PC-3 (cell line): ENCODE measurements at regions not wholly inside any gene's neighbourhood (a gene's known extent, or its start where the extent isn't known, plus 50 kb on each side); places are given as distances from the start of the nearest gene placed in this dataset.
A peak's percentile ranks its signal among the peaks of the same experiment; 100 is the strongest.

Source experiments
- ATAC-seq: fragments of 200-7000 bp; cut with Tn5 transposase; 2 replicates; pipeline ENCODE4 v1.9.1; 2020; ENCODE audit warnings: mild to moderate bottlenecking, moderate library complexity
- BruUV-seq: library from RNA; stranded (reverse); fragments of 400-500 nt; replicated peaks from 2 replicates; lab custom pipeline; 2021; lab: Mats Ljungman, UMichigan
- CTCF ChIA-PET: fragments of 300-600 bp; sonication (Branson Sonifier 250); formaldehyde crosslinking; loops from one replicate; lab custom pipeline; 2022; ENCODE audit warnings: antibody characterized with exemption; lab: Charles Lee
- POLR2A ChIA-PET: fragments of 300-600 bp; sonication (Branson Sonifier 250); formaldehyde crosslinking; loops from one replicate; lab custom pipeline; 2022; ENCODE audit warnings: antibody characterized with exemption; ENCODE audit not compliant: unreplicated experiment; lab: Charles Lee
- DNase-seq: peaks from one replicate; pipeline ENCODE4 v3.0.0-alpha.2; 2015
- H2AFZ ChIP-seq: fragments of 300-600 bp; sonication (generic); 2 replicates; pipeline ENCODE4 v1.6.0; 2016; ENCODE audit warnings: antibody characterized with exemption, low read length
- H3F3A ChIP-seq: fragments of 300-600 bp; sonication (generic); one replicate; pipeline ENCODE4 v1.6.0; 2017; ENCODE audit warnings: antibody characterized with exemption, low read length, control low read depth, mild to moderate bottlenecking; ENCODE audit not compliant: unreplicated experiment
- H3K27ac ChIP-seq: fragments of 300-600 bp; sonication (generic); 2 replicates; pipeline ENCODE4 v1.5.1; 2016; ENCODE audit warnings: mild to moderate bottlenecking, low read length
- H3K27me3 ChIP-seq: fragments of 300-600 bp; sonication (generic); 2 replicates; pipeline ENCODE4 v1.6.1; 2016; ENCODE audit warnings: low read length, mixed read lengths
- H3K36me3 ChIP-seq: fragments of 300-600 bp; sonication (generic); 2 replicates; pipeline ENCODE4 v1.6.1; 2016; ENCODE audit warnings: low read depth, mixed run types, low read length, mixed read lengths
- H3K4me1 ChIP-seq: fragments of 300-600 bp; sonication (generic); 2 replicates; pipeline ENCODE4 v1.5.1; 2016; ENCODE audit warnings: low read length; ENCODE audit not compliant: insufficient read depth
- H3K4me2 ChIP-seq: fragments of 300-600 bp; sonication (generic); 2 replicates; pipeline ENCODE4 v1.6.0; 2016; ENCODE audit warnings: low read length
- H3K4me3 ChIP-seq: fragments of 300-600 bp; sonication (generic); 2 replicates; pipeline ENCODE4 v1.5.1; 2016; ENCODE audit warnings: mild to moderate bottlenecking, low read length, mixed read lengths
- H3K79me2 ChIP-seq: fragments of 300-600 bp; sonication (generic); 2 replicates; pipeline ENCODE4 v1.6.1; 2017; ENCODE audit warnings: low read length, mixed read lengths
- H3K9ac ChIP-seq: fragments of 300-600 bp; sonication (generic); 2 replicates; pipeline ENCODE4 v1.6.0; 2016; ENCODE audit warnings: mild to moderate bottlenecking, low read length
- H3K9me2 ChIP-seq: fragments of 300-600 bp; sonication (generic); replicated peaks from 2 replicates; pipeline ENCODE4 v1.6.1; 2016; ENCODE audit warnings: mixed run types, low read length, mixed read lengths
- H3K9me3 ChIP-seq: fragments of 300-600 bp; sonication (generic); 2 replicates; pipeline ENCODE4 v1.6.1; 2016; ENCODE audit warnings: low read length, mixed read lengths
- H4K20me1 ChIP-seq: fragments of 300-600 bp; sonication (generic); 2 replicates; pipeline ENCODE4 v1.6.1; 2016; ENCODE audit warnings: low read length, mixed read lengths
- CTCF ChIP-seq: fragments of 300-600 bp; sonication (generic); conservative IDR thresholded peaks from 2 replicates; pipeline ENCODE4 v1.5.1; 2017; ENCODE audit warnings: antibody characterized with exemption, low read depth, mild to moderate bottlenecking, low read length
- EZH2 ChIP-seq: fragments of 300-600 bp; sonication (generic); IDR thresholded peaks from one replicate; pipeline ENCODE4 v1.6.1; 2017; ENCODE audit warnings: antibody characterized with exemption, mild to moderate bottlenecking, low read length; ENCODE audit not compliant: unreplicated experiment
- EZH2phosphoT487 ChIP-seq: fragments of 300-600 bp; sonication (generic); IDR thresholded peaks from 2 replicates; pipeline ENCODE4 v1.6.1; 2018; ENCODE audit warnings: mild to moderate bottlenecking, antibody characterized with exemption, low read length, borderline replicate concordance
- intact Hi-C: fragments of 100-400 bp; cut with micrococcal nuclease; formaldehyde crosslinking; loops from 2 replicates; pipeline ENCODE4 v1.9.0; 2023

- H3F3A ChIP-seq = no peaks in the 10 kb centered on the region
- no peak overlapping the region for H3K27ac ChIP-seq
- peak; percentile 6 for DNase-seq
- POLR2A ChIA-PET = no interaction called here
- CTCF ChIA-PET = no interaction called here
- H3K9me3 ChIP-seq = no peaks in the 10 kb centered on the region
- ATAC-seq = no peak
- no peaks in the 10 kb centered on the region for H3K27me3 ChIP-seq
- no peaks in the 10 kb centered on the region for H4K20me1 ChIP-seq
- H3K9ac ChIP-seq = no peak overlapping the region
- H3K9me2 ChIP-seq = no peaks in the 10 kb centered on the region
- no peaks in the 10 kb centered on the region for H3K36me3 ChIP-seq
- intact Hi-C loops = no loop called here
- no peak for TF ChIP-seq CTCF
- no TSS peak for BruUV-seq
- no peaks in the 10 kb centered on the region for H3K79me2 ChIP-seq
- no peaks in the 10 kb centered on the region for H3K4me1 ChIP-seq
- H2AFZ ChIP-seq = no peak overlapping the region
- no peak overlapping the region for H3K4me3 ChIP-seq
- no peak overlapping the region for H3K4me2 ChIP-seq
Measured at GRCh38 chr1:82632155-82632554, 831.4 kb downstream of the ADGRL2 start.

- ChIA-PET POLR2A (no interaction called here), CTCF (no interaction called here)
- ATAC-seq (no peak), DNase-seq (no peak)
- H3K79me2 ChIP-seq = no peaks in the 10 kb centered on the region
- H2AFZ ChIP-seq = no peak overlapping the region
- no peaks in the 10 kb centered on the region for H3K36me3 ChIP-seq
- H4K20me1 ChIP-seq = no peaks in the 10 kb centered on the region
- H3K27ac ChIP-seq = no peak overlapping the region
- H3F3A ChIP-seq = no peaks in the 10 kb centered on the region
- no peaks in the 10 kb centered on the region for H3K27me3 ChIP-seq
- no peak overlapping the region for H3K9ac ChIP-seq
- H3K9me2 ChIP-seq = no peaks in the 10 kb centered on the region
- BruUV-seq = no TSS peak
- no peaks in the 10 kb centered on the region for H3K4me1 ChIP-seq
- H3K9me3 ChIP-seq = no peaks in the 10 kb centered on the region
- no peak overlapping the region for H3K4me2 ChIP-seq
- TF ChIP-seq EZH2 (no peak), CTCF (no peak)
- no peak overlapping the region for H3K4me3 ChIP-seq
- intact Hi-C loops = no loop called here
Measured at GRCh38 chr1:82628887-82629286, 828.2 kb downstream of the ADGRL2 start.

- intact Hi-C loops = no loop called here
- Histone ChIP-seq H3K4me1 (no peaks in the 10 kb centered on the region), H3K27ac (no peak overlapping the region), H3K36me3 (no peaks in the 10 kb centered on the region), H4K20me1 (no peaks in the 10 kb centered on the region), H3K4me3 (no peak overlapping the region), H2AFZ (no peak overlapping the region), H3K9me2 (no peaks in the 10 kb centered on the region), H3K9me3 (no peaks in the 10 kb centered on the region), H3K4me2 (no peak overlapping the region), H3K79me2 (no peaks in the 10 kb centered on the region), H3K9ac (no peak overlapping the region), H3K27me3 (no peaks in the 10 kb centered on the region), H3F3A (no peaks in the 10 kb centered on the region)
- no peak for ATAC-seq
- ChIA-PET POLR2A (no interaction called here), CTCF (no interaction called here)
- no peak for TF ChIP-seq EZH2phosphoT487
- no peak for TF ChIP-seq EZH2
- no peak for TF ChIP-seq CTCF
- BruUV-seq = no TSS peak
- DNase-seq = no peak
Measured at GRCh38 chr1:82625537-82625936, 824.8 kb downstream of the ADGRL2 start.
